ENCODE measurements at regions not wholly inside any gene's neighbourhood (a gene's known extent, or its start where the extent isn't known, plus 50 kb on each side); places are given as distances from the start of the nearest gene placed in this dataset.

DNA sequence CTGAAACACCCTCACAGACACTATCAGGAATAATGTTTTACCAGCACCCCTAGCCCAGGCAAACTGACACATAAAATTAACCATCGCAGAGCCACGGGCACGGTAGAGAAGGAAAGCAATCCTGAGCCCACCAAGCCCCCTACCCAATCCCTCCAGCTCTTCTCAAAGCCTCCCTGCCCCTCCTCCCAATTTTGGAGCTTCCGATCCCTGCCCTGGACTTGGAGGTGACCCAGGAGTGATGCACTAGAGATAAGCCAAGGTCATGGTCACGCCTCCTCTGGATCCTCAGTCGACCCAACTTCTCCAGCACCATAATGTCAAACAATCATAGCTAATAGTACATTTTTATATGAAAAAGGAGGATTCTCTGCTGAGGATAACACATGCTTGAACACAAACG lies 188.7 kb upstream of the NSMCE3 start:
- Histone ChIP-seq H3K27ac (no peak overlapping the region), H3K27me3 (ENCODE audit: insufficient read depth, low read depth) (no peaks in the 10 kb centered on the region), H3K4me3 (IDR thresholded peaks at IDR 0.05; ENCODE audit: insufficient read depth, low read depth, low read length) (no peak overlapping the region), H3K36me3 (ENCODE audit: insufficient read depth) (no peaks in the 10 kb centered on the region), H2AFZ (ENCODE audit: low read depth) (no peak overlapping the region), H3K9ac (no peak overlapping the region), H4K20me1 (ENCODE audit: insufficient read depth) (no peaks in the 10 kb centered on the region), H3K4me1 (ENCODE audit: low read depth, poor library complexity, severe bottlenecking) (peaks cover 17% of the 10 kb centered on the region), H3K4me2 (no peak overlapping the region), H3K79me2 (ENCODE audit: insufficient read depth, low read depth) (no peaks in the 10 kb centered on the region)
- TF ChIP-seq, protein P1, sequence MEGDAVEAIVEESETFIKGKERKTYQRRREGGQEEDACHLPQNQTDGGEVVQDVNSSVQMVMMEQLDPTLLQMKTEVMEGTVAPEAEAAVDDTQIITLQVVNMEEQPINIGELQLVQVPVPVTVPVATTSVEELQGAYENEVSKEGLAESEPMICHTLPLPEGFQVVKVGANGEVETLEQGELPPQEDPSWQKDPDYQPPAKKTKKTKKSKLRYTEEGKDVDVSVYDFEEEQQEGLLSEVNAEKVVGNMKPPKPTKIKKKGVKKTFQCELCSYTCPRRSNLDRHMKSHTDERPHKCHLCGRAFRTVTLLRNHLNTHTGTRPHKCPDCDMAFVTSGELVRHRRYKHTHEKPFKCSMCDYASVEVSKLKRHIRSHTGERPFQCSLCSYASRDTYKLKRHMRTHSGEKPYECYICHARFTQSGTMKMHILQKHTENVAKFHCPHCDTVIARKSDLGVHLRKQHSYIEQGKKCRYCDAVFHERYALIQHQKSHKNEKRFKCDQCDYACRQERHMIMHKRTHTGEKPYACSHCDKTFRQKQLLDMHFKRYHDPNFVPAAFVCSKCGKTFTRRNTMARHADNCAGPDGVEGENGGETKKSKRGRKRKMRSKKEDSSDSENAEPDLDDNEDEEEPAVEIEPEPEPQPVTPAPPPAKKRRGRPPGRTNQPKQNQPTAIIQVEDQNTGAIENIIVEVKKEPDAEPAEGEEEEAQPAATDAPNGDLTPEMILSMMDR (conservative IDR thresholded peaks at IDR 0.05; ENCODE audit: low read depth, low read length): no peak

DNA sequence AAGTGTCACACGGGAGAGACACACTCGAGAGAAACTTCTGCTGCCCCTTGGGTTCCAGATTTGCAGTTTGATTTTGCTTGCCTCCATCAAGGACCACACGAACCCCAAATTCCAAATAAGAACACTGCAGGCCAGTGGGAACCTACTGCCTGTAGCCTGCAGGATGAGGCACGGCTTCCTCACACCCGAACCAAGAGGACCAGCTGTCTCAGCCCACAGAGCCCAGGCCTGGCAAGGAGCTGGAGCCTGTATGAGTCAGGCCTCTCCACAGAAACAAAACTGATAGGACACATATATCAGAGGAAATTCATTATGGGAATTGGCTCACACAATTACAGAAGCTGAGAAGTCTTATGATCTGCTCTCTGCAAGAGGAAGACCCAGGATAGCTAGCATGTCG lies 188.1 kb upstream of the NSMCE3 start:
- TF ChIP-seq, protein P1 (conservative IDR thresholded peaks at IDR 0.05; ENCODE audit: low read depth, low read length): no peak
- Histone ChIP-seq H3K79me2 (ENCODE audit: insufficient read depth, low read depth) (no peaks in the 10 kb centered on the region), H3K4me2 (no peak overlapping the region)

DNA sequence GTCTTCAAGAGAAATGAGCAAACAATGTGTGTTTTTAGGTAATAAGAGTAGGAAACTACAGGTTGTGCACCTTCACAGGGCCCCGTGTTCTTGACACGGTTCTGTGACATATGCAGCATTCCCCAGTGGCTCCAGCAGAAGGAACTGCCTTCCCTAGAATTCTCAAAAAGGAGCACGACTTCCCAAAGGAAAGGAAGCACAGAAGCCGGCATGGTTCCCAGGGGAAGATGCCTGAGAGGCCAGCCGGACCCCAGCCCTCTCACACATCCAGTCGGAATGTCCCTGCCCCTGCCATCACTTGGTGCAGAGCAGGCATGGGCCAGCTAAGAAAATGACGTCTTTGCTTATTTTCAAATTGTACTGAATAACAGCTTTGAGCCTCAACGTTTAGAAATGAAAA lies 187.3 kb upstream of the NSMCE3 start:
- Histone ChIP-seq H3K4me3 (IDR thresholded peaks at IDR 0.05; ENCODE audit: insufficient read depth, low read depth, low read length) (no peak overlapping the region), H3K9ac (no peak overlapping the region), H3K79me2 (ENCODE audit: insufficient read depth, low read depth) (no peaks in the 10 kb centered on the region), H3K27me3 (ENCODE audit: insufficient read depth, low read depth) (no peaks in the 10 kb centered on the region), H3K27ac (no peak overlapping the region), H4K20me1 (ENCODE audit: insufficient read depth) (no peaks in the 10 kb centered on the region), H3K4me1 (ENCODE audit: low read depth, poor library complexity, severe bottlenecking) (peaks cover 17% of the 10 kb centered on the region), H2AFZ (ENCODE audit: low read depth) (no peak overlapping the region), H3K4me2 (no peak overlapping the region), H3K36me3 (ENCODE audit: insufficient read depth) (no peaks in the 10 kb centered on the region)
- TF ChIP-seq, protein P1 (conservative IDR thresholded peaks at IDR 0.05; ENCODE audit: low read depth, low read length): no peak

More for the DNA sequence above, 188.1 kb upstream of the NSMCE3 start:
- no peaks in the 10 kb centered on the region for H3K36me3 ChIP-seq (ENCODE audit: insufficient read depth)
- no peak overlapping the region for H3K27ac ChIP-seq
- H3K9ac ChIP-seq: no peak overlapping the region
- peaks cover 17% of the 10 kb centered on the region for H3K4me1 ChIP-seq (ENCODE audit: low read depth, poor library complexity, severe bottlenecking)
- no peaks in the 10 kb centered on the region for H3K27me3 ChIP-seq (ENCODE audit: insufficient read depth, low read depth)
- H3K4me3 ChIP-seq (IDR thresholded peaks at IDR 0.05; ENCODE audit: insufficient read depth, low read depth, low read length): no peak overlapping the region
- no peak overlapping the region for H2AFZ ChIP-seq (ENCODE audit: low read depth)
- no peaks in the 10 kb centered on the region for H4K20me1 ChIP-seq (ENCODE audit: insufficient read depth)

DNA sequence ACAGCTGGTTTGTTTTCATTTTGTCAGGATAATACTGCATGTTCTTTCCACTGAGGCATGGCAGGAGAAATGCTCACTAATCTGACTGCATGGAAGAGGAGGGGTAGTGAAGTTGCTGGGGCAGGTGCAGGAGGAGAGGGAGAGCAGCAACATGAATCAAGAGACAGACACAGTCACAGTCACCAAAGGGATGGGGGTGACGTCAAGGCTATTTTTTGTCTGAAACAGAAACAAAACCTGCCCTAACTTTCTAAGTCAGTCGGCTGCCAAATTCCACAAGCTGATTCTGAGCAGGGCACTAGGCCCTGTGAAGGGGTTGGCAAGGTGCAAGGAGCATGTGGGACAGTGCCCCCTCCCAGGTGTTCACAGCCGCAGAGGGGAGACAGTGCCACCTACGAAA lies 186.6 kb upstream of the NSMCE3 start:
- Histone ChIP-seq H3K4me2 (peak overlapping the region; percentile 21), H3K9ac (0 out of 2 replicates have a peak overlapping the region, but pooled peaks have one; percentile 15), H3K27ac (no peak overlapping the region; the same call in 1 of the 2 replicates), H2AFZ (ENCODE audit: low read depth) (no peak overlapping the region), H3K4me1 (ENCODE audit: low read depth, poor library complexity, severe bottlenecking) (peaks cover 17% of the 10 kb centered on the region), H3K79me2 (ENCODE audit: insufficient read depth, low read depth) (no peaks in the 10 kb centered on the region), H3K36me3 (ENCODE audit: insufficient read depth) (no peaks in the 10 kb centered on the region), H4K20me1 (ENCODE audit: insufficient read depth) (no peaks in the 10 kb centered on the region), H3K4me3 (IDR thresholded peaks at IDR 0.05; ENCODE audit: insufficient read depth, low read depth, low read length) (no peak overlapping the region), H3K27me3 (ENCODE audit: insufficient read depth, low read depth) (no peaks in the 10 kb centered on the region)
- TF ChIP-seq, protein P1 (conservative IDR thresholded peaks at IDR 0.05; ENCODE audit: low read depth, low read length): no peak

All from KMS-11 (cell line).